Gastrocnemius medialis (tissue), 4 donors: ENCODE measurements at regions not wholly inside any gene's neighbourhood (a gene's known extent, or its start where the extent isn't known, plus 50 kb on each side); places are given as distances from the start of the nearest gene placed in this dataset.

Source experiments
- ATAC-seq, 2 donors: fragments of 150-250 bp; one replicate each; pipeline ENCODE4 v1.9.1; 2016
- DNase-seq, 2 donors: peaks; one replicate each; pipeline ENCODE4 v3.0.0-alpha.2; 2019
- H3K27ac ChIP-seq, 4 donors: fragments of 200-600 bp; sonication (generic); 1 replicate in 1 of 4; 2 replicates in 3 of 4; pipeline ENCODE4 v1.5.1; 2016 to 2018; ENCODE audit warnings: mild to moderate bottlenecking in 2 of 4, moderate library complexity in 1 of 4
- H3K27me3 ChIP-seq, 3 donors: fragments of 200-600 bp; sonication (generic) in 2 of 3; 1 replicate in 1 of 3; 2 replicates in 2 of 3; pipeline versions ENCODE4 v1.5.1 to v1.6.0; 2016 to 2019; ENCODE audit warnings: mild to moderate bottlenecking in 1 of 3, moderate library complexity in 1 of 3
- H3K36me3 ChIP-seq, 2 donors: fragments of 200-600 bp; sonication (generic) in 1 of 2; one replicate each; pipeline ENCODE4 v1.5.1; 2017 to 2018
- H3K4me1 ChIP-seq, 2 donors: fragments of 200-600 bp; sonication (generic) in 1 of 2; one replicate each; pipeline ENCODE4 v1.5.1; 2016 to 2017; ENCODE audit warnings: mild to moderate bottlenecking in 2 of 2
- H3K4me3 ChIP-seq, 4 donors: fragments of 200-600 bp; sonication (generic) in 3 of 4; 1 replicate in 1 of 4; 2 replicates in 3 of 4; pipeline ENCODE4 v1.5.1; 2016 to 2019; ENCODE audit warnings: mild to moderate bottlenecking in 2 of 4
- H3K9me3 ChIP-seq, 3 donors: fragments of 200-600 bp; sonication (generic) in 2 of 3; 1 replicate in 1 of 3; 2 replicates in 2 of 3; pipeline ENCODE4 v1.5.1; 2016 to 2019
- CTCF ChIP-seq, 5 experiments: fragments of 450-650 bp in 3 of 5; fragments of 200-600 bp in 2 of 5; sonication (generic) in 2 of 5; IDR thresholded peaks in 4 of 5; conservative IDR thresholded peaks in 1 of 5; 1 replicate in 4 of 5; 2 replicates in 1 of 5; pipeline ENCODE4 v1.5.1; 2016 to 2019; ENCODE audit warnings: antibody characterized with exemption in 5 of 5, mild to moderate bottlenecking in 3 of 5, moderate library complexity in 3 of 5
- POLR2A ChIP-seq, 2 donors: fragments of 450-650 bp; IDR thresholded peaks; one replicate each; pipeline ENCODE4 v1.6.1; 2017; ENCODE audit warnings: antibody characterized with exemption in 2 of 2, mild to moderate bottlenecking in 2 of 2, moderate library complexity in 2 of 2
- in situ Hi-C, 4 donors: fragments of 200-750 bp; cut with MboI; loops; one replicate each; pipeline versions ENCODE4 v1.15.0 to v1.8.0; 2017; ENCODE audit warnings: low sequenced_read_pairs in 4 of 4
- intact Hi-C: fragments of 100-400 bp; cut with DNase I; formaldehyde crosslinking; loops from one replicate; pipeline ENCODE4 v1.15.1; 2023; ENCODE audit warnings: low total_unique reads

DNA sequence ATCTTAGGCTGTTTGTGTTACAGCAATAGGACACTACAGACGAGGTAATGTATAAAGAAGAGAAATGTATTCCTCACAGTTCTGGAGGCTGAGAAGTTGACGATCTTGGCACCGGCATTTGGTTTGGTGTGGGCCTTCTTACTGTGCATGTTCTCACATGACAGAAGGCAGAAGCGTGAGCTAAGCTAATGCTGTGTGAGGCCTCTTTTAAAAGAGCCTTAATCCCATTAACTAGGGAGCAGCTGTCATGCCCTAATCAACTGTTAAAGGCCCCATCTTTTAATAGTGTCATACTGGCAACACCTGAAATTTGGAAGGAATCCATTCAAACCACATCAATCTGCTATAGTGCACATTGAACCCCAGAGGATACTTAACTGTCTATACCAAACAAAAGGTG is 992.9 kb downstream of the GALC start:
- no peak overlapping the region for H3K27ac ChIP-seq
- ATAC-seq (no peak), DNase-seq (no peak)
- H3K9me3 ChIP-seq, result no peaks in the 10 kb centered on the region
- H3K4me1 ChIP-seq, result no peaks in the 10 kb centered on the region
- H3K27me3 ChIP-seq, result no peaks in the 10 kb centered on the region
- in situ Hi-C loops (no loop called here), intact Hi-C loops (no loop called here)
- no peak overlapping the region for H3K4me3 ChIP-seq
- no peaks in the 10 kb centered on the region for H3K36me3 ChIP-seq
- no peak for TF ChIP-seq CTCF (IDR thresholded peaks at IDR 0.05 in 4 of 5, conservative IDR thresholded peaks at IDR 0.05 in 1 of 5)
- no peak for TF ChIP-seq POLR2A (IDR thresholded peaks at IDR 0.05)

GRCh38 chr14:86999036-86999435 is 993.9 kb downstream of the GALC start:
- no peaks in the 10 kb centered on the region for H3K36me3 ChIP-seq
- no peaks in the 10 kb centered on the region for H3K27me3 ChIP-seq
- in situ Hi-C loops, result no loop called here
- no peak for ATAC-seq
- no peaks in the 10 kb centered on the region for H3K4me1 ChIP-seq
- no peak overlapping the region for H3K27ac ChIP-seq
- TF ChIP-seq CTCF (IDR thresholded peaks at IDR 0.05 in 4 of 5, conservative IDR thresholded peaks at IDR 0.05 in 1 of 5), result no peak
- TF ChIP-seq POLR2A (IDR thresholded peaks at IDR 0.05), result no peak
- DNase-seq, result no peak
- no peaks in the 10 kb centered on the region for H3K9me3 ChIP-seq
- intact Hi-C loops, result no loop called here
- no peak overlapping the region for H3K4me3 ChIP-seq

DNA sequence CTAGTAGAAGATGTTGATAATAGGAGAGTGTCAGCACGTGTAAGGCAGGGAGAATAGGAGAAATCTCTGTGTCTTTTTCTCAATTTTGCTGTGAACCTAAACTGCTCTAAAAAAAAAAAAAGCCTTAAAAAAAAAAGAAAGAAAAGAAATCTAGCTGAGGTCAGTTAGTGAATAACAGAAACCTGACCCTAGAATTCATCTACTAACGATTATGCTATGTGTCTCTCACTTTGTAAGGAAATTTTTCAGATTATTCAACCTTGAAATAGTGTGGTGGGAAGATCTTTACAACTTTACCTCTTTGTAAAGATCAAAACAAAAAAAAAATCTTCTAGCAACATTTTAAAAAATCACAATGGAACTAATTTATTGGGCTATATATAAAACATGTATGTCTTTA is 995.7 kb downstream of the GALC start:
- no peak for TF ChIP-seq CTCF (IDR thresholded peaks at IDR 0.05 in 4 of 5, conservative IDR thresholded peaks at IDR 0.05 in 1 of 5)
- TF ChIP-seq POLR2A (IDR thresholded peaks at IDR 0.05), result no peak
- no peaks in the 10 kb centered on the region for H3K36me3 ChIP-seq
- DNase-seq (no peak), ATAC-seq (no peak)
- intact Hi-C loops (no loop called here), in situ Hi-C loops (no loop called here)
- H3K4me3 ChIP-seq, result no peak overlapping the region
- H3K27me3 ChIP-seq, result no peaks in the 10 kb centered on the region
- H3K4me1 ChIP-seq, result no peaks in the 10 kb centered on the region
- H3K9me3 ChIP-seq, result no peaks in the 10 kb centered on the region
- no peak overlapping the region for H3K27ac ChIP-seq

DNA sequence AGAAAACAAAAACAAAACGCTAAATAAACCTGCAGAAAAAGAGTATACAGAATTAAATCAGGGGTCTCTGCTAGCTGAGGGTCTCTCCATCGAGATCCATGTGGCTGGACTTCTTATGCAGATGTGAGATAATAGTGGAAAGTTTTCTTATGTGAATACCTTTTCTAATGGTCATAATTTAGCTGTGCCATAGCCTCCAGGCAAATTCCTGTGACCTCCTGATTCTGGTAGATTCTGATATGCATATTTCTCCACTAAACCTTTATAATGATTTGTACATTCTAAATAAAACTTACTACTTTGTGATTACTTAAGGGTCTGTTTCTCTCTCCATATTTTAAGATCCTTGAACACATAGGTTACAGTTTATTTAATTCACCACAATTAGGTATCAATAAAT is 1002.6 kb downstream of the GALC start:
- Histone ChIP-seq H3K27ac (no peak overlapping the region), H3K36me3 (no peaks in the 10 kb centered on the region), H3K9me3 (no peaks in the 10 kb centered on the region), H3K27me3 (no peaks in the 10 kb centered on the region), H3K4me3 (no peak overlapping the region), H3K4me1 (no peaks in the 10 kb centered on the region)
- intact Hi-C loops (no loop called here), in situ Hi-C loops (no loop called here)
- no peak for ATAC-seq
- TF ChIP-seq CTCF (IDR thresholded peaks at IDR 0.05 in 4 of 5, conservative IDR thresholded peaks at IDR 0.05 in 1 of 5), result no peak
- TF ChIP-seq POLR2A (IDR thresholded peaks at IDR 0.05), result no peak
- no peak for DNase-seq

DNA sequence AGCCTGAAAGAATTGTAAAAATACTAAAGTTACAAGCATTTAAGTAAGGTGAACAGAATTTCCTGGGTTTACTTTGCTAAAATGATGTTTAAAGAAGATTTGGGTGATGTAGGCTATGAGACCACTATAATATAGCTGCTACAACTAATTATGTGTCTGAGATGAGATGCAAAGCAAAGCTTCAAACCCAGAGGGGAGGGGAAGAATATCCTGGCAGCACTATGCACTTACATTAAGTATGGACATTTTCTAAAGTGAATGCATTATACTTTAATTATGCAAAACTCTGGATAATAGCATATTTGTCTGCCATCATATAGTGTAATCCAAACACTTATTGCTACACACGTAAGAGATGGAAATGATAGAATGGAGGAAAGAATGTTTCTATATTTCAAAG is 1003.7 kb downstream of the GALC start:
- ATAC-seq (no peak), DNase-seq (no peak)
- H3K4me3 ChIP-seq, result no peak overlapping the region
- H3K27me3 ChIP-seq, result no peaks in the 10 kb centered on the region
- H3K9me3 ChIP-seq, result no peaks in the 10 kb centered on the region
- in situ Hi-C loops (no loop called here), intact Hi-C loops (no loop called here)
- H3K36me3 ChIP-seq, result no peaks in the 10 kb centered on the region
- no peaks in the 10 kb centered on the region for H3K4me1 ChIP-seq
- TF ChIP-seq POLR2A (IDR thresholded peaks at IDR 0.05) (no peak), CTCF (IDR thresholded peaks at IDR 0.05 in 4 of 5, conservative IDR thresholded peaks at IDR 0.05 in 1 of 5) (no peak)
- no peak overlapping the region for H3K27ac ChIP-seq
